ENCODE measurements at regions not wholly inside any gene's neighbourhood (a gene's known extent, or its start where the extent isn't known, plus 50 kb on each side); places are given as distances from the start of the nearest gene placed in this dataset.
"Not testable (repeated sequence)": the region's sequence is repeated elsewhere in the genome, so short reads cannot be mapped to it uniquely, and the experiment has no call there.

GRCh38 chr20:57109571-57109953 is 156.9 kb downstream of the BMP7 start:
- H3K27me3 Mint-ChIP-seq: peaks cover 3% of the 10 kb centered on the region
- ChIA-PET CTCF (no interaction called here), POLR2A (no interaction called here)
- H3K36me3 Mint-ChIP-seq (ENCODE audit: low read depth): no peaks in the 10 kb centered on the region
- no peaks in the 10 kb centered on the region for H3K9me3 Mint-ChIP-seq
- no peak for DNase-seq
- no peak overlapping the region for H3K27ac Mint-ChIP-seq
- H3K4me3 Mint-ChIP-seq: no peak overlapping the region
- H3K4me1 Mint-ChIP-seq: no peaks in the 10 kb centered on the region

- H3K9me3 Mint-ChIP-seq; H3K27ac Mint-ChIP-seq; H3K4me1 Mint-ChIP-seq; H3K27me3 Mint-ChIP-seq; H3K4me3 Mint-ChIP-seq; DNase-seq; H3K36me3 Mint-ChIP-seq (ENCODE audit: low read depth); POLR2A ChIA-PET; CTCF ChIA-PET: not testable (repeated sequence)
Measured at GRCh38 chr20:57110121-57111027, 156.1 kb downstream of the BMP7 start.

GRCh38 chr20:57111028-57111373 is 155.4 kb downstream of the BMP7 start:
- Mint-ChIP-seq H3K36me3 (ENCODE audit: low read depth) (no peaks in the 10 kb centered on the region), H3K27ac (no peak overlapping the region), H3K4me1 (no peaks in the 10 kb centered on the region), H3K4me3 (no peak overlapping the region), H3K9me3 (no peaks in the 10 kb centered on the region), H3K27me3 (no peaks in the 10 kb centered on the region)
- DNase-seq: no peak
- ChIA-PET CTCF (no interaction called here), POLR2A (no interaction called here)

- H3K36me3 Mint-ChIP-seq (ENCODE audit: low read depth): no peaks in the 10 kb centered on the region
- POLR2A ChIA-PET: no interaction called here
- no peaks in the 10 kb centered on the region for H3K4me1 Mint-ChIP-seq
- H3K27ac Mint-ChIP-seq: no peak overlapping the region
- no peaks in the 10 kb centered on the region for H3K9me3 Mint-ChIP-seq
- no peak overlapping the region for H3K4me3 Mint-ChIP-seq
- CTCF ChIA-PET: no interaction called here
- H3K27me3 Mint-ChIP-seq: no peaks in the 10 kb centered on the region
- DNase-seq: no peak
Measured at GRCh38 chr20:57112448-57112847, 154.0 kb downstream of the BMP7 start.

GRCh38 chr20:57114290-57115005 is 152.0 kb downstream of the BMP7 start:
- DNase-seq: no peak

GRCh38 chr20:57117296-57117695 is 149.1 kb downstream of the BMP7 start:
- ChIA-PET CTCF (no interaction called here), POLR2A (no interaction called here)
- Mint-ChIP-seq H3K36me3 (ENCODE audit: low read depth) (no peaks in the 10 kb centered on the region), H3K9me3 (no peaks in the 10 kb centered on the region), H3K27me3 (no peaks in the 10 kb centered on the region), H3K27ac (no peak overlapping the region), H3K4me1 (no peaks in the 10 kb centered on the region), H3K4me3 (no peak overlapping the region)
- DNase-seq: no peak

More at GRCh38 chr20:57114290-57115005, 152.0 kb downstream of the BMP7 start:
- Mint-ChIP-seq H3K4me1 (no peaks in the 10 kb centered on the region), H3K36me3 (ENCODE audit: low read depth) (no peaks in the 10 kb centered on the region), H3K27ac (no peak overlapping the region), H3K9me3 (no peaks in the 10 kb centered on the region), H3K27me3 (no peaks in the 10 kb centered on the region), H3K4me3 (no peak overlapping the region)
- POLR2A ChIA-PET: no interaction called here
- CTCF ChIA-PET: no interaction called here

- no peaks in the 10 kb centered on the region for H3K4me1 Mint-ChIP-seq
- no peaks in the 10 kb centered on the region for H3K9me3 Mint-ChIP-seq
- ChIA-PET CTCF (no interaction called here), POLR2A (no interaction called here)
- no peak overlapping the region for H3K4me3 Mint-ChIP-seq
- H3K27me3 Mint-ChIP-seq: no peaks in the 10 kb centered on the region
- no peak for DNase-seq
- H3K27ac Mint-ChIP-seq: no peak overlapping the region
- no peaks in the 10 kb centered on the region for H3K36me3 Mint-ChIP-seq (ENCODE audit: low read depth)
Measured at GRCh38 chr20:57118107-57118769, 148.2 kb downstream of the BMP7 start.
